T-helper 1 cell treated with Interleukin-12 subunit alpha and Interleukin-12 subunit beta and Interleukin-4 antibody, amounts not matched to agents 30 μg/mL and 1 μg/mL, for 36 hours (primary cell): ENCODE measurements at regions not wholly inside any gene's neighbourhood (a gene's known extent, or its start where the extent isn't known, plus 50 kb on each side); places are given as distances from the start of the nearest gene placed in this dataset.

Source experiments
- H3K27ac Mint-ChIP-seq: one replicate; pipeline ENCODE4 v1.8.0; 2021; ENCODE audit warnings: mild to moderate bottlenecking, mixed read lengths
- H3K27me3 Mint-ChIP-seq: one replicate; pipeline ENCODE4 v1.8.0; 2021; ENCODE audit warnings: low read depth, mixed read lengths
- H3K36me3 Mint-ChIP-seq: one replicate; pipeline ENCODE4 v1.8.0; 2021; ENCODE audit warnings: low read depth, mixed read lengths
- H3K4me1 Mint-ChIP-seq: one replicate; pipeline ENCODE4 v1.8.0; 2021; ENCODE audit warnings: low read depth, mixed read lengths
- H3K4me3 Mint-ChIP-seq: one replicate; pipeline ENCODE4 v1.8.0; 2021; ENCODE audit warnings: mild to moderate bottlenecking, moderate library complexity, mixed read lengths
- H3K9me3 Mint-ChIP-seq: one replicate; pipeline ENCODE4 v1.8.0; 2021; ENCODE audit warnings: mixed read lengths

DNA sequence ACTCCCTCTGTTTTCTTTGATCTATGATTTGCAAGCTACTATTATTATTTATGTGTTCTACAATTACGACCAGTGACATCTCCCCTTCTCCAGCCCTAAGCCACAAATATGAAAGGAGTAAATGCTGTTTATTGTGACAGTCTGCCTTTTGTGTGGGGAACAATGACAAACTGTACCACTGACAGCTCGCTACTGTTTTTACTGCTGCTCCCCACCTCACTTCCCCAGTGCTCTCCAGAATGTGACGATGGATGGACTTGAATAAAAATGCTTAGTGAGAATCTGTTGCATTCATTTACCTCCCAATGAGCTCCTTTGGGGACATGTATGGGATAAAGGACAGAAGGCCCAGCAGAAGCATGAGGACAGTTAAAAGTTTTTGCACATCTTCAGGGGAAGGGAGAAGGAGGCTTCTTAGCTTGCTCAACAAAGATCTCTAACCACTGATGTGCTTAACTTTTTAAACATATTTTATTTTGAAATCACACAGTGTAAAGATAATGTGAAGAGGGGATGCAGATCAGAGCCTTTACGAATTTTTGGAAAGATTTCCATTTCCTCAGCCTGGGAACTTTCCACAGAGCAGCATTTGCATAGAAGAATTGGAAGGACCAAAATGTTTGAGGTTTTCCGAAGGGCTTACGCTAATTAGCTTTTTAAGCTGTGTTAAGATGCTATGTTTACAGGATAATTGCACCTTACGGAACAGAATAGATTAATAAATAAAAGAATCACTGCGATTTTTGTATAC is 485.1 kb upstream of the TENM3 start:
- no peaks in the 10 kb centered on the region for H3K9me3 Mint-ChIP-seq
- no peaks in the 10 kb centered on the region for H3K4me1 Mint-ChIP-seq
- no peaks in the 10 kb centered on the region for H3K27me3 Mint-ChIP-seq
- no peaks in the 10 kb centered on the region for H3K36me3 Mint-ChIP-seq
- no peak overlapping the region for H3K27ac Mint-ChIP-seq
- H3K4me3 Mint-ChIP-seq: no peak overlapping the region

DNA sequence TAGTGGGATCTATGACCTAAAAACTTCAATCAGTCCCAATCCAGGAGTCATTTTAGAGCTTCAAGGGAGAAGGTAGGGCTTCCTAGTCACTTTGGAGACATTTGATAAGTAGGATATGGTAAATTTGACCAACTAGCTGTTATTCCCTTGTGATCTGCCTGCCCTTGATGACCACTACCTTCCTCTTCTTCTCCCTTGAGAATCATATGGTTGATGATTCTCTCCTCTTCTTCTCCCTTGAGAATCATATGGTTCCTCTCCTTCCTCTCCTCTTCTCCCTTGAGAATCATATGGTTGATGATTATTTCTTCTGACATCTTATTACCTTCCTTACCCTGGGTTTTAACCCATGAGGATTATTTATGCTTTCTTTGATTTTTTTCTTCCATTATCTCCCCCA is 482.6 kb upstream of the TENM3 start:
- Mint-ChIP-seq H3K27ac (no peak overlapping the region), H3K4me1 (no peaks in the 10 kb centered on the region), H3K27me3 (no peaks in the 10 kb centered on the region), H3K4me3 (no peak overlapping the region), H3K36me3 (no peaks in the 10 kb centered on the region), H3K9me3 (no peaks in the 10 kb centered on the region)

- no peak overlapping the region for H3K4me3 Mint-ChIP-seq
- H3K27ac Mint-ChIP-seq: no peak overlapping the region
- no peaks in the 10 kb centered on the region for H3K27me3 Mint-ChIP-seq
- H3K36me3 Mint-ChIP-seq: no peaks in the 10 kb centered on the region
- H3K4me1 Mint-ChIP-seq: no peaks in the 10 kb centered on the region
- peaks cover 5% of the 10 kb centered on the region for H3K9me3 Mint-ChIP-seq
These were observed 482.0 kb upstream of the TENM3 start for GRCh38 chr4:181761156-181761555.

- H3K27me3 Mint-ChIP-seq: no peaks in the 10 kb centered on the region
- H3K4me1 Mint-ChIP-seq: no peaks in the 10 kb centered on the region
- no peaks in the 10 kb centered on the region for H3K36me3 Mint-ChIP-seq
- no peak overlapping the region for H3K4me3 Mint-ChIP-seq
- H3K27ac Mint-ChIP-seq: no peak overlapping the region
- peaks cover 8% of the 10 kb centered on the region for H3K9me3 Mint-ChIP-seq
These were observed 477.1 kb upstream of the TENM3 start for GRCh38 chr4:181766061-181766548.

DNA sequence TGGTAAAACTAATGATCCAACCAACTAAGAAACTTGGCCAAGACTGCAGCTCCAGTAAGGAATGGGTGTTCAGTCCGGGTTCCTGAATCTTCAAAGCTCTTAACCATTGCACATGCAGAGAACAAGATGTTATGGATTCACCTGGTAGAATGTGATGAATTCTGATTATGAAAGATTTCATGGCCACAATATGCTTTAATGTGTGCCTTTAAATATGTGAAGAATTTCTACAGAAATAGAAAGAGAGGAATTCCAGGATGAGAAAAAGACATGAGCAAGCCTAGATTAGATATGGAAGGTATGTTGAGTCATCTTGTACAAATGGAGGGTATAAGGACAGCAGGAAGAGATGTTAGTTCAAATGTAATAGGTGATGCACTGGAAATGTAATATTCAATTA is 472.2 kb upstream of the TENM3 start:
- H3K4me3 Mint-ChIP-seq: no peak overlapping the region
- H3K9me3 Mint-ChIP-seq: peaks cover 10% of the 10 kb centered on the region
- H3K27me3 Mint-ChIP-seq: no peaks in the 10 kb centered on the region
- no peaks in the 10 kb centered on the region for H3K4me1 Mint-ChIP-seq
- H3K27ac Mint-ChIP-seq: no peak overlapping the region
- H3K36me3 Mint-ChIP-seq: no peaks in the 10 kb centered on the region

DNA sequence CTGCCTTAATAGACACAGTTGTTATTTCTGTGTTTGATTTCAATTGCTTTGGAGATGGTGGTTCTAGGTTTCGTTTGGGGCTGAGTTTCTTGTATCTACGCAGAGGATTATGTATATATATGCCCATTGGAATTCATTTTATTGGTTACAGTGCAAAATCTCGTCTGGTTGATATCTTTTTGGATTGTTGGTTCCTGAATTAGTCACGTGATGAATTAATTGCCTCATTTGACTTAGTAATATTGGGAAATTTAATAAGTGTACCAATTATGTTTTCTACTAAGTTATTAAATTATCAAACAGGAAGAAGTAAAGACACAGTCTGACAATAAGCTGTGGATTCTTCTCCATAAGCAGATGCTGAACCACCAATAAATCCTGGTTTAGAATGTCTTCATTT is 467.9 kb upstream of the TENM3 start:
- Mint-ChIP-seq H3K4me1 (no peaks in the 10 kb centered on the region), H3K27ac (no peak overlapping the region), H3K4me3 (no peak overlapping the region), H3K36me3 (no peaks in the 10 kb centered on the region), H3K9me3 (peaks cover 23% of the 10 kb centered on the region), H3K27me3 (no peaks in the 10 kb centered on the region)

DNA sequence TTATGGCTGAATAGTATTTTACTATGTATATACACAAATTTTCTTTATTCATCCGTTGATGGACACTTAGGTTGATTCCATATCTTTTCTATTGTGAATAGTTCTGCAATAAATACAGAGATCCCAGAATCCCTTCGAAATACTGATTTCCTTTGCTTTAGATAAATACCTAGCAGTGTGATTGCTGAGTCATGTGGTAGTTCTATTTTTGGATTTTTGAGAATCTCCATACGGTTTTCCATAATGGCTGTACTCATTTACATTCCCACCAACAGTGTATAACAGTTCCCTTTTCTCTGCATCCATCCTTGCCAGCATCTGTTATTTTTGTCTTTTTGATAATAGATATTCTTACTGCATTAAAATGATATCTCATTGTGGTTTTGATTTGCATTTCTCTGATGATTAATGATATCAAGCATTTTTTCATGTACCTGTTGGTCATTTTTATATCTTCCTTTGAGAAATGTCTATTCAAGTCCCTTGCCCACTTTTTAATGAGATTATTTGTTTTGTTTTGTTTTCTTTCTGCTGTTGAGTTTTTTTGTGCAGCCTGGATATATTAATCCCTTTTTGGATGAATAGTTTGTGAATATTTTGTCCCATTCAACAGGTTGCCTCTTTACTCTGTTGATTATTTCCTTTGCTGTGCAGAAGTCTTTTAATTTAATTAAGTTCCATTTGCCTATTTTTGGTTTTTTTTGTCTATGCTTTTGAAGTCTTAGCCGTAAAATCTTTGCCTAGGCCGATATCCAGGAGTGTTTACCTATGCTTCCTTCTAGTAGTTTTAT is 466.7 kb upstream of the TENM3 start:
- Mint-ChIP-seq H3K4me1 (no peaks in the 10 kb centered on the region), H3K27ac (no peak overlapping the region), H3K27me3 (no peaks in the 10 kb centered on the region), H3K9me3 (peaks cover 28% of the 10 kb centered on the region), H3K36me3 (no peaks in the 10 kb centered on the region), H3K4me3 (no peak overlapping the region)

DNA sequence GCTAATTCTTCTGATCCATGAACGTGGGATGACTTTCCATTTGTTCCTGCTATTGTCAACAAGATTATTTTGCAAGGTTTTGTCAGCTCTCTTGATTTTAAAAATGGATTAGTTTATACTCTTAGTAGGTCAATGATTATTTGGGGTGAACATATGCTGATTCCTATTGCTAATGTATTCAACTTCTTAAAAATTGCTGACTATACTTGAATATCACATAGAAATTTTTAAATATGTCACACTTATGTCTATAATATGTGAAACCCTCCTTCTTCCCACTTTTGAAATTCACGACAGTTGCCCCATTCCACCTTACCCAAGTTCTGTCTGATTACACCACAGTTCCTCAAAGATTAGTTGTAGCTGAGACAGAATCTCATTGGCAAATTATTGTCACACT is 465.7 kb upstream of the TENM3 start:
- no peaks in the 10 kb centered on the region for H3K36me3 Mint-ChIP-seq
- H3K4me3 Mint-ChIP-seq: no peak overlapping the region
- H3K27ac Mint-ChIP-seq: no peak overlapping the region
- H3K9me3 Mint-ChIP-seq: peaks cover 32% of the 10 kb centered on the region
- no peaks in the 10 kb centered on the region for H3K4me1 Mint-ChIP-seq
- H3K27me3 Mint-ChIP-seq: no peaks in the 10 kb centered on the region

GRCh38 chr4:181784881-181785280 is 458.3 kb upstream of the TENM3 start:
- Mint-ChIP-seq H3K4me1 (no peaks in the 10 kb centered on the region), H3K27ac (no peak overlapping the region), H3K9me3 (peaks cover 34% of the 10 kb centered on the region), H3K36me3 (no peaks in the 10 kb centered on the region), H3K27me3 (no peaks in the 10 kb centered on the region), H3K4me3 (no peak overlapping the region)

DNA sequence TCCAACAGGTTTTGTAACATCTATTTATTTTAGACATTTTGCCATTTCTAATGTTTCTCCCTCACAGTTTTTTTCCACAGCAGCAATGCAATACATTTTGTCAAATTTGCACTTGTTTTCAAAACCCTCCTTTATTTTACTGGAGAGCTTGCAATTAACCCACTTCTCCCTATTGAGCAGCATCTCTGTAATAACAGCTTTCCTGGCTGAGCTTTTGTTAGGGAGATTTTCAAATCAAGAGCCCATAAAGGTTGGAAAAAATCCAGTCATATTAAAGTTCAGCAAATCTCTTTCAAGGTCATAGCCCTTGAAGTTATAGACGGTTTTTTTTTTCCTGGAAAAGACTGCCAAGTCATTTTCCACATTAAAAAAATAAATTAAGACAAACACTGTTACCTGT is 450.6 kb upstream of the TENM3 start:
- no peak overlapping the region for H3K27ac Mint-ChIP-seq
- no peaks in the 10 kb centered on the region for H3K27me3 Mint-ChIP-seq
- H3K4me3 Mint-ChIP-seq: no peak overlapping the region
- H3K4me1 Mint-ChIP-seq: no peaks in the 10 kb centered on the region
- no peaks in the 10 kb centered on the region for H3K36me3 Mint-ChIP-seq
- H3K9me3 Mint-ChIP-seq: peaks cover 14% of the 10 kb centered on the region

GRCh38 chr4:181793096-181793495 is 450.1 kb upstream of the TENM3 start:
- Mint-ChIP-seq H3K36me3 (no peaks in the 10 kb centered on the region), H3K27me3 (no peaks in the 10 kb centered on the region), H3K27ac (no peak overlapping the region), H3K4me1 (no peaks in the 10 kb centered on the region), H3K4me3 (no peak overlapping the region), H3K9me3 (peaks cover 14% of the 10 kb centered on the region)

- Mint-ChIP-seq H3K9me3 (peaks cover 14% of the 10 kb centered on the region), H3K4me3 (no peak overlapping the region)
These were observed 446.7 kb upstream of the TENM3 start for GRCh38 chr4:181796502-181796901.

GRCh38 chr4:181798536-181798935 is 444.7 kb upstream of the TENM3 start:
- Mint-ChIP-seq H3K9me3 (peaks cover 14% of the 10 kb centered on the region), H3K27ac (no peak overlapping the region), H3K27me3 (no peaks in the 10 kb centered on the region)

More at GRCh38 chr4:181796502-181796901, 446.7 kb upstream of the TENM3 start:
- Mint-ChIP-seq H3K27ac (no peak overlapping the region), H3K36me3 (no peaks in the 10 kb centered on the region), H3K27me3 (no peaks in the 10 kb centered on the region), H3K4me1 (no peaks in the 10 kb centered on the region)

GRCh38 chr4:181799561-181800069 is 443.6 kb upstream of the TENM3 start:
- H3K4me1 Mint-ChIP-seq: no peaks in the 10 kb centered on the region
- no peak overlapping the region for H3K27ac Mint-ChIP-seq
- no peaks in the 10 kb centered on the region for H3K36me3 Mint-ChIP-seq
- no peaks in the 10 kb centered on the region for H3K27me3 Mint-ChIP-seq
- peaks cover 14% of the 10 kb centered on the region for H3K9me3 Mint-ChIP-seq
- no peak overlapping the region for H3K4me3 Mint-ChIP-seq

More at GRCh38 chr4:181798536-181798935, 444.7 kb upstream of the TENM3 start:
- Mint-ChIP-seq H3K4me1 (no peaks in the 10 kb centered on the region), H3K36me3 (no peaks in the 10 kb centered on the region), H3K4me3 (no peak overlapping the region)

DNA sequence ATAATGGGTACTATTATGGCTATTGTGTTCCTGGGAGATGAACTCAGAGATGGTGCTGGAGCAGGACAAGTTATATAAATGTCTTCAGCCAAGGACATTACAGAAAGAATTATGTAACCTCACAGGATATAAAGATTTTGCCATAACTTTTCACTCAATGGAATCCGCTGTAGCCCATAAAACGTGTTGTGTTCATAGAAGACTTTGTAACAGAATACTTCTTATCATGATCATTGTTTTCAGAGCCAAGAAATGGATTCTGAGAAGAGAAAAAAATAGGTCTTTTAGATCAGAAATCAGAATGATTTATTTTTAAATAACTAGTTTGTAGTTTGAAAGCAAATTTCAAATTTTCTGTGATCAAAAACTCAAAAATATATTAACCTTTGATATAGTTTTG is 441.0 kb upstream of the TENM3 start:
- Mint-ChIP-seq H3K4me1 (no peaks in the 10 kb centered on the region), H3K9me3 (peaks cover 5% of the 10 kb centered on the region), H3K36me3 (no peaks in the 10 kb centered on the region), H3K27me3 (no peaks in the 10 kb centered on the region), H3K4me3 (no peak overlapping the region), H3K27ac (no peak overlapping the region)
